HG03378 (cell line): ENCODE measurements at regions not wholly inside any gene's neighbourhood (a gene's known extent, or its start where the extent isn't known, plus 50 kb on each side); places are given as distances from the start of the nearest gene placed in this dataset.

Experiments used
- ATAC-seq: cut with Tn5 transposase; IDR thresholded peaks from one replicate; pipeline ENCODE4 v1.9.1; 2021; ENCODE audit warnings: mild to moderate bottlenecking, moderate library complexity; ENCODE audit not compliant: unreplicated experiment

- no peak for ATAC-seq
Observed at GRCh38 chr4:187176261-187176910, 452.7 kb upstream of the FAT1 start.

GRCh38 chr4:187178084-187178483 lies 454.4 kb upstream of the FAT1 start:
- ATAC-seq = no peak

DNA sequence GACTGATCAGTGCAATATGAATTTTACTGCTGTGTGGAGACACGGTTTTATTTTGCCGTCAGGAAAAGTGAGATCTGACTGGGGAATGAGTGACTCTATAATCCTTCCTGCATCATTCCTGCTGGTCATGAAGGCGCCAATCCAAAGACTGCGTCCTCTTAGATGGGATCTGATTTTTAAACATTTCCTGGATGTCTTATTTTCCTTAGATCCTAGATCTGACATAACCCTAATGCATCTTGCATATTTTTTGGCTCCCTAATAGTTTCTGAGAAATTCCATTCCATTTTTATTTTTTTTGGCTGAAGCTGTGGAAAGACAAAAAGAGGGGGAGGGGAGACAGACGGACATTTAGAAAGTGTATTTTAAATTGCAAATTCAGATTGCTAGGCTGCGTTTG lies 454.9 kb upstream of the FAT1 start:
- no peak for ATAC-seq

- ATAC-seq = no peak
Observed at GRCh38 chr4:187179086-187180058, 455.7 kb upstream of the FAT1 start.

GRCh38 chr4:187181054-187181453 lies 457.4 kb upstream of the FAT1 start:
- ATAC-seq = no peak

- no peak for ATAC-seq
Observed at GRCh38 chr4:187183346-187183745, 459.7 kb upstream of the FAT1 start.

GRCh38 chr4:187183826-187184225 lies 460.2 kb upstream of the FAT1 start:
- ATAC-seq = no peak

- no peak for ATAC-seq
Observed at GRCh38 chr4:187184508-187184907, 460.9 kb upstream of the FAT1 start.

- no peak for ATAC-seq
Observed at GRCh38 chr4:187188118-187188517, 464.5 kb upstream of the FAT1 start.

DNA sequence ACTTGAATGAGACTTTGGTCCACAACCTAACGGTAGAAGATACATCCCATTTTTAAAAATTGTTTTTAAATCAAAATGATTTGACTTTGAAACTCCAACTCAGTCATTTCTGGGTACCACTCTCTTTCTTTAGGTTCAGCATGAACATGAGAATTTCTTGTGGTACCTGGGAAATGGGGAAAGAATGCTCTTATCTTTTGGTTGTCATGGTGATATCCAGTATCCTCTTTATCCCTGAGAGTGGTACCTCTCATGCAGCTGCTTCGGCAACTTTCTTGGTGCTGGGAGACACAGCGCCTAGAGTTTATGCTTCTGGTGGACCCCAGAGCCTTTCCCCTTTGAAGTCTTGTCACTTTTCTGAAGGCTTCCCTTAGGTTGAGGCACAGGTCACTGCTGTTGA lies 465.1 kb upstream of the FAT1 start:
- no peak for ATAC-seq

DNA sequence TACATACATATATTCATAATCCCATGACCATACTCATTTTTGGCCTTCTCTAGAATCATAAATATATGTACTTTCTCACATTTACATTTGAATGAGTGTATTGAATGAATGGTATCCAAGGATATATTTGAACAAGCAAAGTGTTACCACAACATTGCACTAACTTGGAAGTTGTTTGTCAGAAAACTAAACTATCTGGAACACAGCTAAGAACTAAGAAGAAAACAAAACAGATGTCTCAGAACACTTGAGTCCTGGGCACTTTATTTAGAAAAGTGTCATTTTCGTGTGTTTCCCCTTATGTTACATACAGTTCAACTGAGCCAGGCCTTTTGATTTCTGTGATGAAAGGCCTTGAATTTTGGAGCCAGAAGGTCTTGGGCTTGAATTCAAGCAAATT lies 466.7 kb upstream of the FAT1 start:
- no peak for ATAC-seq

- no peak for ATAC-seq
Observed at GRCh38 chr4:187191676-187192075, 468.0 kb upstream of the FAT1 start.

GRCh38 chr4:187192266-187192665 lies 468.6 kb upstream of the FAT1 start:
- no peak for ATAC-seq

- no peak for ATAC-seq
Observed at GRCh38 chr4:187193141-187193540, 469.5 kb upstream of the FAT1 start.

GRCh38 chr4:187204389-187204918 lies 480.8 kb upstream of the FAT1 start:
- no peak for ATAC-seq

GRCh38 chr4:187207931-187208330 lies 484.3 kb upstream of the FAT1 start:
- no peak for ATAC-seq

DNA sequence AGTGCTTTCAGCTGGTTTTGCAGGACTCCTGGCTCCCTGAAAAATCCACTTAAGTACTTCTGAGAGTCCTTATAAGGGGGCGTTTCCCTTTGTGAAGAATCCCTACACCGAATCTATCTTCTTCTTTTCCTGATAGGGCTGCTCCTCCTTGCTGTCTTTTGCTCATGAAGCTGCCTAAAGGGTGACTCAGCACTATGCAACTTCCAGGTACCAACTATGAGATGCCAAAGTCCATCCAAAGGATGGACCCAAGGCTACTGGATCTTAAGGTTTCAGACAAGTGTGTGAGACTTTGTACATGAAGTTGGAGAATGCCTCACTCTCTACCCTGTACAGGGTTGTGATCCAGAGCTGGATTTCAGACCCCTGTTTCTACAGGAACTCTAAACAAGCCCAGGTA lies 485.0 kb upstream of the FAT1 start:
- no peak for ATAC-seq

DNA sequence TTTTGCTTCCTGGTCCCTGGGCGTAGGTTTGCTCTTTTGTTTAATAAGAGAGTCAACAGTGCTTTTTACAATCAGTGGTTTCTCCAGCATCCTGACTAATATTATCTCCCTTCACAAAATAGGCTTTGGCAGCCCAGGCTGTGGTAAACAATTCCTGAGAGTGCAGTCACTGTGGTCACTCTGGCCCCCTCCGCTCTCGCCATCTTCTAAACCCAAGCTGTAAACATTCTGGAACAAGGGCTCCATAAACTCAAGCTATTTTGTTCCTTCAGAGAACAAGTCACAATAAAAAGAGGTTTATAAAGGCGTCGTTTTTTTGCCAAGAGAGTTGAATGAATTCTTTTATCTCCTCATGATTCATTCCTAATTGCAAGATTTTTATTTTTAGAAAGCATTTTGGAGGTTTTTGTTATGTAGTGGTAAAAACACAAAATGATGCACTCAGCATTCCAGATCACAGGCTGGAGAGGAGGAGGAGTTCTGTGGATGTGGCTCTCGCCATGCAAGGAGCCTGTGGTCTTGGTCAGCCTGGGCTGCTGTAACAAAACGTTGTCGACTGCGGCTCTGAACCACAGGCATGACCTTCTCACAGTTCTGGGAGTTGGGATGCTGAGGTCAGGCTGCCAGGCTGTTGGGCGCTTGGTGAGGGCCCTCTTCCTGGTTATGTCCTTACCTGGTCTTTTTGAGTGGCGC lies 486.4 kb upstream of the FAT1 start:
- ATAC-seq = no peak

DNA sequence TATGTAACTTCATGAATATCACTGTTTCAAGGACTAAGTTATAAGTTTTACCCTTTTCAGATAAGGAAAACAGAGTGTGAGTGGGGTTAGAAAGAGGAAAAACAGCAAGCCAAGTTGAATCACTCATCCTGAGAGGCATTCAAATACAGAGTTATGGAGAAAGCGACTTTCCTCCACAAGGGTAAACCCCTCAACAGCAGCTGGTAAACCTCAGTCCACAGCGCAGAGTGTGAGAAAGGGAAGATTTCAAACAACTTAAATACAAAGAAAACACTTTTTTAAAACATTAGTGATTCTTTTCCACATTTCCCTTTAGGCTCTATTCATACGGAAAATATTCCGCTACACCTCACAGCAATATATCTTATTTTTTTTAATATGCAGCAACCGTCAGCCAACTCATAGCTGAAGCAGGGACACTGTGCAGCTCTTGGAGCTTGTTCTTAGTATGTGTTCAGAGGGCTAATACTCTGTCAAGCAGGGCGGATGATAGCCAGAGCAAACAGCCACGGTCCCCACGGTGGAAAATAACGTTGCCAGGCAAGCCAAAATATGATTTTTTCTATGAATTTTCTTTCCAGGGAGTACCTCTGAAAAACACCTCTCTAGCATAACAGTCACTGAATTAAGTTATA lies 488.9 kb upstream of the FAT1 start:
- no peak for ATAC-seq

DNA sequence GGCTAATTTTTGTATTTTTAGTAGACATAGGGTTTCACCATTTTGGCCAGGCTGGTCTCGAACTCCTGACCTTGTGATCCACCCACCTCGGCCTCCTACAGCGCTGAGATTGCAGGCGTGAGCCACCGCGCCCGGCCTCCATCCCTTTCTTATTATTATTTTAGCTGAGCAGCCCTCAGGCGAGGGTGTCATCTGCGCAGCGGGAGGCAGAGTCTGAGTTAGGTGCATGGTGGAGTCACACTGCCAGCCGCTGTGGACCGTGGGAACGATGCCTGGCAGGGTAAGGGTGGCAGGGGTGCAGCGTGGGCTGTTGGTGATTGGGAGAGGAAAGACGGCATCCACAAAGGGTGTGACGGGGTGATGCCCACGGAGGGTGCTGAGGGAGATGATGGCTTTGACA lies 491.8 kb upstream of the FAT1 start:
- no peak for ATAC-seq

- no peak for ATAC-seq
Observed at GRCh38 chr4:187218705-187219245, 495.1 kb upstream of the FAT1 start.
